Right atrium auricular region (tissue), 2 donors: ENCODE measurements at regions not wholly inside any gene's neighbourhood (a gene's known extent, or its start where the extent isn't known, plus 50 kb on each side); places are given as distances from the start of the nearest gene placed in this dataset.
"Not testable (repeated sequence)": the region's sequence is repeated elsewhere in the genome, so short reads cannot be mapped to it uniquely, and the experiment has no call there.

ENCODE experiments used
- DNase-seq: peaks from one replicate; pipeline ENCODE4 v3.0.0-alpha.2; 2019; ENCODE audit warnings: low spot score
- H3K27ac ChIP-seq, 2 donors: fragments of 200-600 bp; sonication (generic); 1 replicate in 1 of 2; 2 replicates in 1 of 2; pipeline ENCODE4 v1.5.1; 2016 to 2019
- H3K27me3 ChIP-seq, 2 donors: fragments of 200-600 bp; sonication (generic); one replicate each; pipeline versions ENCODE4 v1.5.1 to v1.6.0; 2017 to 2019
- H3K36me3 ChIP-seq: fragments of 200-600 bp; sonication (generic); one replicate; pipeline ENCODE4 v1.5.1; 2016
- H3K4me1 ChIP-seq, 2 donors: fragments of 200-600 bp; sonication (generic); one replicate each; pipeline versions ENCODE4 v1.5.1 to v1.6.0; 2017 to 2019
- H3K4me3 ChIP-seq, 2 donors: fragments of 200-600 bp; sonication (generic); 1 replicate in 1 of 2; 2 replicates in 1 of 2; pipeline ENCODE4 v1.5.1; 2017 to 2019; ENCODE audit warnings: mild to moderate bottlenecking in 1 of 2, moderate library complexity in 1 of 2
- H3K9me3 ChIP-seq, 2 donors: fragments of 200-600 bp; sonication (generic); one replicate each; pipeline ENCODE4 v1.5.1; 2019
- CTCF ChIP-seq, 2 donors: fragments of 200-600 bp; sonication (generic); IDR thresholded peaks; one replicate each; pipeline ENCODE4 v1.5.1; 2019; ENCODE audit warnings: antibody characterized with exemption in 2 of 2

- not testable (repeated sequence) for H3K36me3 ChIP-seq, H3K27me3 ChIP-seq, DNase-seq, H3K9me3 ChIP-seq, H3K4me1 ChIP-seq, H3K4me3 ChIP-seq, H3K27ac ChIP-seq
- TF ChIP-seq CTCF (IDR thresholded peaks at IDR 0.05): peak in 1 of 2 donors; percentile 43
These were observed 110.1 kb downstream of the LAT start for GRCh38 chr16:29094729-29095624.

- not testable (repeated sequence) for H3K27ac ChIP-seq
These were observed 109.5 kb downstream of the LAT start for GRCh38 chr16:29094325-29094724.

GRCh38 chr16:29089679-29090078 is 104.8 kb downstream of the LAT start:
- not testable (repeated sequence) for H3K9me3 ChIP-seq, H3K27me3 ChIP-seq, H3K27ac ChIP-seq, H3K4me3 ChIP-seq, H3K36me3 ChIP-seq, H3K4me1 ChIP-seq, DNase-seq

More at GRCh38 chr16:29094325-29094724, 109.5 kb downstream of the LAT start:
- H3K27me3 ChIP-seq, H3K9me3 ChIP-seq, H3K4me3 ChIP-seq, DNase-seq, H3K4me1 ChIP-seq, H3K36me3 ChIP-seq: not testable (repeated sequence)

- not testable (repeated sequence) for H3K9me3 ChIP-seq, H3K4me3 ChIP-seq, H3K4me1 ChIP-seq, DNase-seq, H3K27ac ChIP-seq, H3K36me3 ChIP-seq, H3K27me3 ChIP-seq
These were observed 102.8 kb downstream of the LAT start for GRCh38 chr16:29087673-29088072.

GRCh38 chr16:29081829-29082639 is 97.2 kb downstream of the LAT start:
- H3K9me3 ChIP-seq, H3K36me3 ChIP-seq, H3K4me1 ChIP-seq, DNase-seq, H3K27me3 ChIP-seq: not testable (repeated sequence)
- peak overlapping the region; percentile 28 to 47 for H3K4me3 ChIP-seq
- H3K27ac ChIP-seq: peak overlapping the region in 1 of 2 donors; percentile 57

- H3K27ac ChIP-seq: peak overlapping the region; percentile 70 to 75
- not testable (repeated sequence) for H3K36me3 ChIP-seq, H3K27me3 ChIP-seq, H3K9me3 ChIP-seq, H3K4me1 ChIP-seq
- peak; percentile 66 for DNase-seq
- H3K4me3 ChIP-seq: peak overlapping the region; percentile 31 to 49
These were observed 89.9 kb downstream of the LAT start for GRCh38 chr16:29074554-29075402.

GRCh38 chr16:29062235-29062634 is 77.4 kb downstream of the LAT start:
- not testable (repeated sequence) for H3K36me3 ChIP-seq, H3K27ac ChIP-seq, H3K4me1 ChIP-seq, H3K27me3 ChIP-seq, H3K9me3 ChIP-seq, H3K4me3 ChIP-seq, DNase-seq

- not testable (repeated sequence) for H3K9me3 ChIP-seq, H3K27ac ChIP-seq, DNase-seq, H3K4me1 ChIP-seq, H3K4me3 ChIP-seq, H3K36me3 ChIP-seq, H3K27me3 ChIP-seq
These were observed 76.6 kb downstream of the LAT start for GRCh38 chr16:29061467-29061921.

- H3K9me3 ChIP-seq, H3K4me3 ChIP-seq, DNase-seq: not testable (repeated sequence)
These were observed 75.4 kb downstream of the LAT start for GRCh38 chr16:29060022-29060810.

GRCh38 chr16:29059575-29059974 is 74.7 kb downstream of the LAT start:
- DNase-seq, H3K27me3 ChIP-seq, H3K9me3 ChIP-seq, H3K27ac ChIP-seq, H3K36me3 ChIP-seq, H3K4me1 ChIP-seq, H3K4me3 ChIP-seq: not testable (repeated sequence)

More at GRCh38 chr16:29060022-29060810, 75.4 kb downstream of the LAT start:
- H3K4me1 ChIP-seq, H3K27me3 ChIP-seq, H3K36me3 ChIP-seq, H3K27ac ChIP-seq: not testable (repeated sequence)
